BE2C (cell line): ENCODE measurements at regions not wholly inside any gene's neighbourhood (a gene's known extent, or its start where the extent isn't known, plus 50 kb on each side); places are given as distances from the start of the nearest gene placed in this dataset.

Source experiments
- DNase-seq: peaks from one replicate; pipeline ENCODE4 v3.0.0-alpha.2; 2020
- H3K27me3 ChIP-seq: fragments of 250-450 bp; sonication (Bioruptor Pico); 2 replicates; pipeline ENCODE4 v1.5.1; 2020; ENCODE audit warnings: mild to moderate bottlenecking
- H3K36me3 ChIP-seq: fragments of 250-450 bp; sonication (Bioruptor Pico); 2 replicates; pipeline ENCODE4 v1.5.1; 2020; ENCODE audit warnings: mild to moderate bottlenecking
- H3K4me1 ChIP-seq: fragments of 250-450 bp; sonication (Bioruptor Pico); 2 replicates; pipeline ENCODE4 v1.5.1; 2020
- H3K4me3 ChIP-seq: 2 replicates; pipeline ENCODE4 v1.5.1; 2011; ENCODE audit warnings: low read depth, low read length
- H3K9me3 ChIP-seq: fragments of 250-450 bp; sonication (Bioruptor Pico); 2 replicates; pipeline ENCODE4 v1.5.1; 2020
- CTCF ChIP-seq: IDR thresholded peaks from 2 replicates; pipeline ENCODE4 v1.5.1; 2012; ENCODE audit warnings: mild to moderate bottlenecking, low read depth, low read length

- H3K36me3 ChIP-seq, result no peaks in the 10 kb centered on the region
- no peaks in the 10 kb centered on the region for H3K27me3 ChIP-seq
- no peak for TF ChIP-seq CTCF
- no peak for DNase-seq
- H3K4me3 ChIP-seq, result no peak overlapping the region
- no peaks in the 10 kb centered on the region for H3K9me3 ChIP-seq
- H3K4me1 ChIP-seq, result no peaks in the 10 kb centered on the region
Observed at GRCh38 chr2:226023946-226024345, 624.4 kb downstream of the NYAP2 start.

DNA sequence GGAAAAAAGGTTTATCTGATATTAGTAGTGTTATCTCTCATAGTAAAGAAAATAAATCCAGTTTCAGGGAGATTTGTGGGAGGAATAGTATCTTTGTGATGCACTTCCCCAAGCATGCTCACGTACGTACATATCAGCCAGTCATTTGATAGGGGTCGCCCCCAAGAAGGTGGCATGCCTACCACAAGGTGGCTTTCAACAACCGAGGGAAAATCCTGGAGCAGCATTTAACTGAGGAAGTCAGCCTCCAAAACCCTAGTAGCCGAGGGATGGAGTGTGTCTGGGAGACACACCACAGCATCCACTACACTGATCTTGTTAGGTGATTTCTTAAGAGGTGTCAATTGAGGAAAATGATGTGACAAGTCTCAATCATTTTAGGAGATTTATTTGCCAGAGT, 623.9 kb downstream of the NYAP2 start:
- TF ChIP-seq CTCF, result no peak
- Histone ChIP-seq H3K4me3 (no peak overlapping the region), H3K4me1 (no peaks in the 10 kb centered on the region), H3K36me3 (no peaks in the 10 kb centered on the region), H3K9me3 (no peaks in the 10 kb centered on the region), H3K27me3 (no peaks in the 10 kb centered on the region)
- no peak for DNase-seq

- no peak overlapping the region for H3K4me3 ChIP-seq
- TF ChIP-seq CTCF, result no peak
- no peak for DNase-seq
- H3K36me3 ChIP-seq, result no peaks in the 10 kb centered on the region
- H3K4me1 ChIP-seq, result no peaks in the 10 kb centered on the region
- H3K9me3 ChIP-seq, result no peaks in the 10 kb centered on the region
- no peaks in the 10 kb centered on the region for H3K27me3 ChIP-seq
Observed at GRCh38 chr2:226020956-226021355, 621.4 kb downstream of the NYAP2 start.

DNA sequence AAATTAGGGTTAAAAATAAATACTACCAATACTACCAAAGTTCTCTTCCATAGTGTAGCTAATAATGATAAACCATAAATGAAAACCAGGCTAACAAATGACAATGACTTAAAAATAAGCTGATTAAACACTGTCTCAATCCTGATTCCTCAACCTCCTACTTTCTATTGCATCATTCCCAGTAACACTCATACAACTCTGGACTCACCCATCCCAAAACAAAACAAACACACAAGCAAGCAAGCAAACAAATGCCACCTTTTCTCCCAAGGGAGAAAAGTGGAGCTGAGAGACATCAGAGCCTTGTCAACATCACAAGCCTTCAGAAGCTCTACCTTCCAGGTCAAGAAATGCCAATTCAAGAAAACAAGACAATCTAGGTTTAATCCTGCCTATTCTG, 620.7 kb downstream of the NYAP2 start:
- Histone ChIP-seq H3K27me3 (no peaks in the 10 kb centered on the region), H3K4me3 (no peak overlapping the region), H3K9me3 (no peaks in the 10 kb centered on the region), H3K4me1 (no peaks in the 10 kb centered on the region), H3K36me3 (no peaks in the 10 kb centered on the region)
- DNase-seq, result no peak
- TF ChIP-seq CTCF, result no peak

DNA sequence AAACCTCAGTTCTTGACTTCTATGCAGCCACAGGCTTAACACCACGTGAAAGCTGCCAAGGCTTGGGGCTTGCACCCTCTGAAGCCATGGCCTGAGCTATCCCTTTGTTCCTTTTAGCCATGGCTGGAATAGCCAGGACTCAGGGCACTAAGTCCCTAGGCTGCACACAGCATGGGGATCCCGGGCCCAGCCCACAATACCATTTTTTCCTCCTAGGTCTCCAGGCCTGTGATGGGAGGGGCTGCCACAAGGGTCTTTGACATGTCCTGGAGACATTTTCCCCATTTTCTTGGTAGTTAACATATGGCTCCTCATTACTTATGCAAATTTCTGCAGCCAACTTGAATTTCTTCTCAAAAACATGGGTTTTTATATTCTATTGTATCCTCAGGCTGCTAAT, 619.1 kb downstream of the NYAP2 start:
- Histone ChIP-seq H3K36me3 (no peaks in the 10 kb centered on the region), H3K4me3 (no peak overlapping the region), H3K27me3 (no peaks in the 10 kb centered on the region), H3K4me1 (no peaks in the 10 kb centered on the region), H3K9me3 (no peaks in the 10 kb centered on the region)
- DNase-seq, result no peak
- no peak for TF ChIP-seq CTCF

DNA sequence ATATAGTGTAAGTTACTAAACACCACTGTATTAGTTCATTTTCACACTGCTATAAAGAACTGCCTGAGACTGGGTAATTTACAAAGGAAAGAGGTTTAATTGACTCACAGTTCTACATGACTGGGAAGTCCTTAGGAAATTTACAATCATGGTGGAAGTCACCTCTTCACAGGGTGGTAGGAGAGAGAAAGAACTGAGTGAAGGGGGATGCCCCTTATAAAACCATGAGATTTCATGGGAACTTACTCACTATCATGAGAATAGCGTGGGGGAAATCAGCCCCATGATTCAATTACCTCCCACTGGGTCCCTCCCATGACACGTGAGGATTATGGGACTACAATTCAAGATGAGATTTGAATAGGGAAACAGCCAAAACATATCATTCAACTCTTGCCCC, 618.0 kb downstream of the NYAP2 start:
- TF ChIP-seq CTCF, result no peak
- no peaks in the 10 kb centered on the region for H3K4me1 ChIP-seq
- DNase-seq, result no peak
- H3K9me3 ChIP-seq, result no peaks in the 10 kb centered on the region
- H3K36me3 ChIP-seq, result no peaks in the 10 kb centered on the region
- no peaks in the 10 kb centered on the region for H3K27me3 ChIP-seq
- no peak overlapping the region for H3K4me3 ChIP-seq
